ENCODE measurements at regions not wholly inside any gene's neighbourhood (a gene's known extent, or its start where the extent isn't known, plus 50 kb on each side); places are given as distances from the start of the nearest gene placed in this dataset.

- DNase-seq: no peak
These were observed 359.6 kb upstream of the MEOX2 start for GRCh38 chr7:16046041-16046440.

GRCh38 chr7:16045296-16045695 lies 358.8 kb upstream of the MEOX2 start:
- DNase-seq: no peak

GRCh38 chr7:16044645-16045044 lies 358.2 kb upstream of the MEOX2 start:
- DNase-seq: no peak

GRCh38 chr7:16040346-16040745 lies 353.9 kb upstream of the MEOX2 start:
- no peak for DNase-seq

- DNase-seq: no peak
These were observed 352.4 kb upstream of the MEOX2 start for GRCh38 chr7:16038906-16039305.

GRCh38 chr7:16035392-16035791 lies 348.9 kb upstream of the MEOX2 start:
- no peak for DNase-seq

GRCh38 chr7:16034866-16035265 lies 348.4 kb upstream of the MEOX2 start:
- no peak for DNase-seq

- no peak for DNase-seq
These were observed 347.9 kb upstream of the MEOX2 start for GRCh38 chr7:16034353-16034752.

- DNase-seq: no peak
These were observed 346.8 kb upstream of the MEOX2 start for GRCh38 chr7:16033233-16033632.

GRCh38 chr7:16028636-16029035 lies 342.2 kb upstream of the MEOX2 start:
- no peak for DNase-seq

GRCh38 chr7:16028103-16028502 lies 341.6 kb upstream of the MEOX2 start:
- no peak for DNase-seq

- DNase-seq: no peak
These were observed 340.9 kb upstream of the MEOX2 start for GRCh38 chr7:16027396-16027795.

GRCh38 chr7:16026253-16027020 lies 340.0 kb upstream of the MEOX2 start:
- DNase-seq: no peak

GRCh38 chr7:16025696-16026095 lies 339.2 kb upstream of the MEOX2 start:
- no peak for DNase-seq

GRCh38 chr7:16023503-16023902 lies 337.0 kb upstream of the MEOX2 start:
- no peak for DNase-seq

- DNase-seq: no peak
These were observed 336.6 kb upstream of the MEOX2 start for GRCh38 chr7:16023046-16023445.

- no peak for DNase-seq
These were observed 335.4 kb upstream of the MEOX2 start for GRCh38 chr7:16021851-16022250.

GRCh38 chr7:16015981-16016380 lies 329.5 kb upstream of the MEOX2 start:
- DNase-seq: no peak

GRCh38 chr7:16014031-16014430 lies 327.5 kb upstream of the MEOX2 start:
- DNase-seq: no peak

GRCh38 chr7:16007911-16008310 lies 321.4 kb upstream of the MEOX2 start:
- no peak for DNase-seq

- DNase-seq: no peak
These were observed 318.2 kb upstream of the MEOX2 start for GRCh38 chr7:16004702-16005101.

GRCh38 chr7:16001477-16001876 lies 315.0 kb upstream of the MEOX2 start:
- no peak for DNase-seq

- DNase-seq: no peak
These were observed 312.1 kb upstream of the MEOX2 start for GRCh38 chr7:15998617-15999016.

GRCh38 chr7:15995027-15995426 lies 308.5 kb upstream of the MEOX2 start:
- DNase-seq: no peak

- no peak for DNase-seq
These were observed 302.7 kb upstream of the MEOX2 start for GRCh38 chr7:15989194-15989593.
